ENCODE measurements at regions not wholly inside any gene's neighbourhood (a gene's known extent, or its start where the extent isn't known, plus 50 kb on each side); places are given as distances from the start of the nearest gene placed in this dataset.
A peak's percentile ranks its signal among the peaks of the same experiment; 100 is the strongest.

GRCh38 chr9:107819772-107820565, 330.4 kb upstream of the KLF4 start:
- H2AK5ac ChIP-seq (ENCODE audit: low read depth, low read length) = no peak overlapping the region
- H2BK120ac ChIP-seq (ENCODE audit: low read depth, low read length) = no peak overlapping the region
- no peak overlapping the region for H3K14ac ChIP-seq (replicated peaks; ENCODE audit: low read depth, low read length)
- no peaks in the 10 kb centered on the region for H3K36me3 ChIP-seq (ENCODE audit: control insufficient read depth, insufficient read depth, low read length)
- H3K4me1 ChIP-seq (ENCODE audit: control insufficient read depth, insufficient read depth, low read length) = no peaks in the 10 kb centered on the region; the same call in 1 of the 2 replicates
- no TSS peak for BruUV-seq (replicated peaks)
- no peak overlapping the region for H2AFZ ChIP-seq (replicated peaks; ENCODE audit: low read length, poor library complexity)
- peak overlapping the region in 1 of 2 experiments; percentile 6; a peak in 1 of 4 replicates for H4K8ac ChIP-seq (ENCODE audit: low read depth in 2 of 2, low read length in 2 of 2)
- no peak overlapping the region for H3K27ac ChIP-seq (ENCODE audit: insufficient read depth, low read length)
- no peaks in the 10 kb centered on the region for H3K9me1 ChIP-seq (ENCODE audit: insufficient read depth, low read length)
- H3K9ac ChIP-seq (ENCODE audit: low read depth, low read length) = no peak overlapping the region
- dilution Hi-C loops (cut with HindIII; ENCODE audit: low sequenced_read_pairs, unreplicated experiment) (no loop called here), intact Hi-C loops (cut with micrococcal nuclease) (no loop called here), in situ Hi-C loops (cut with MboI; ENCODE audit: low sequenced_read_pairs) (no loop called here)
- no peak overlapping the region for H2AK9ac ChIP-seq (replicated peaks; ENCODE audit: low read depth, low read length, poor library complexity)
- H3K56ac ChIP-seq (ENCODE audit: extremely low read depth, insufficient read depth, low read length) = no peak overlapping the region
- H3K4ac ChIP-seq (ENCODE audit: low read depth, low read length) = no peak overlapping the region
- H3K79me1 ChIP-seq (ENCODE audit: low read depth in 1 of 2, low read length in 2 of 2) = no peaks in the 10 kb centered on the region
- H2BK5ac ChIP-seq (ENCODE audit: low read depth, low read length, poor library complexity, severe bottlenecking) = no peak overlapping the region
- no peaks in the 10 kb centered on the region for H3K27me3 ChIP-seq (ENCODE audit: control insufficient read depth, insufficient read depth, low read length)
- H3K18ac ChIP-seq (ENCODE audit: low read depth, low read length) = peak overlapping the region; percentile 9; the same call in 1 of the 2 replicates
- peak overlapping the region; percentile 22; the same call in 1 of the 2 replicates for H3K4me2 ChIP-seq (ENCODE audit: low read depth, low read length)
- no peaks in the 10 kb centered on the region for H3K9me3 ChIP-seq (ENCODE audit: control insufficient read depth, insufficient read depth, low read length)
- no peaks in the 10 kb centered on the region for H4K20me1 ChIP-seq (ENCODE audit: insufficient read depth, low read length)
- no peak overlapping the region for H4K91ac ChIP-seq (ENCODE audit: insufficient read depth, low read depth, low read length)
- ATAC-seq (ENCODE audit: low read depth) (peak; percentile 62), DNase-seq (no peak)
- CTCF ChIA-PET = no interaction called here
- H3K23ac ChIP-seq (ENCODE audit: low read depth, low read length) = no peak overlapping the region
- peak overlapping the region; percentile 16; the same call in 1 of the 2 replicates for H2BK20ac ChIP-seq (ENCODE audit: low read depth, low read length)
- peak overlapping the region; percentile 38; the same call in 1 of the 2 replicates for H4K5ac ChIP-seq (ENCODE audit: low read depth, low read length)
- 32% methylated on average over 3 of the region's 14 CpGs; no CpG with 5 or more reads in 1 of the 2 experiments for WGBS, 2 experiments (ENCODE audit: extremely low coverage in 2 of 2, insufficient read length in 1 of 2)
- POLR2A ChIA-PET (ENCODE audit: unreplicated experiment) = no interaction called here
- H2BK15ac ChIP-seq (ENCODE audit: low read depth, low read length) = no peak overlapping the region
- no peak overlapping the region for H3K4me3 ChIP-seq (ENCODE audit: insufficient read depth, low read depth, low read length)
- TF ChIP-seq MXI1 (IDR thresholded peaks at IDR 0.05; ENCODE audit: borderline replicate concordance, low read depth, low read length) (no peak), RAD21 (IDR thresholded peaks at IDR 0.05; ENCODE audit: low read length) (no peak), CEBPB (IDR thresholded peaks at IDR 0.05; ENCODE audit: low read depth, low read length) (no peak), SMC3 (IDR thresholded peaks at IDR 0.05; ENCODE audit: low read depth, low read length) (no peak), RCOR1 (IDR thresholded peaks at IDR 0.05; ENCODE audit: insufficient replicate concordance, low read length) (no peak), RFX5 (IDR thresholded peaks at IDR 0.05; ENCODE audit: low read depth, low read length) (no peak), BHLHE40 (IDR thresholded peaks at IDR 0.05; ENCODE audit: low read depth, low read length) (no peak), FOS (IDR thresholded peaks at IDR 0.05; ENCODE audit: low read depth, low read length) (no peak), MAFK (IDR thresholded peaks at IDR 0.05; ENCODE audit: low read depth, low read length) (no peak), POLR2A (IDR thresholded peaks at IDR 0.05; ENCODE audit: low read depth, low read length) (no peak), CHD1 (IDR thresholded peaks at IDR 0.05; ENCODE audit: low read depth, low read length) (no peak), NFE2L2 (IDR thresholded peaks at IDR 0.05; ENCODE audit: low read depth, low read length) (no peak), USF2 (IDR thresholded peaks at IDR 0.05; ENCODE audit: low read depth, low read length) (no peak)
- TF ChIP-seq, protein P1, sequence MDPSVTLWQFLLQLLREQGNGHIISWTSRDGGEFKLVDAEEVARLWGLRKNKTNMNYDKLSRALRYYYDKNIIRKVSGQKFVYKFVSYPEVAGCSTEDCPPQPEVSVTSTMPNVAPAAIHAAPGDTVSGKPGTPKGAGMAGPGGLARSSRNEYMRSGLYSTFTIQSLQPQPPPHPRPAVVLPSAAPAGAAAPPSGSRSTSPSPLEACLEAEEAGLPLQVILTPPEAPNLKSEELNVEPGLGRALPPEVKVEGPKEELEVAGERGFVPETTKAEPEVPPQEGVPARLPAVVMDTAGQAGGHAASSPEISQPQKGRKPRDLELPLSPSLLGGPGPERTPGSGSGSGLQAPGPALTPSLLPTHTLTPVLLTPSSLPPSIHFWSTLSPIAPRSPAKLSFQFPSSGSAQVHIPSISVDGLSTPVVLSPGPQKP (IDR thresholded peaks at IDR 0.05; ENCODE audit: borderline replicate concordance, low read depth, low read length) = no peak
- TF ChIP-seq, protein P2, sequence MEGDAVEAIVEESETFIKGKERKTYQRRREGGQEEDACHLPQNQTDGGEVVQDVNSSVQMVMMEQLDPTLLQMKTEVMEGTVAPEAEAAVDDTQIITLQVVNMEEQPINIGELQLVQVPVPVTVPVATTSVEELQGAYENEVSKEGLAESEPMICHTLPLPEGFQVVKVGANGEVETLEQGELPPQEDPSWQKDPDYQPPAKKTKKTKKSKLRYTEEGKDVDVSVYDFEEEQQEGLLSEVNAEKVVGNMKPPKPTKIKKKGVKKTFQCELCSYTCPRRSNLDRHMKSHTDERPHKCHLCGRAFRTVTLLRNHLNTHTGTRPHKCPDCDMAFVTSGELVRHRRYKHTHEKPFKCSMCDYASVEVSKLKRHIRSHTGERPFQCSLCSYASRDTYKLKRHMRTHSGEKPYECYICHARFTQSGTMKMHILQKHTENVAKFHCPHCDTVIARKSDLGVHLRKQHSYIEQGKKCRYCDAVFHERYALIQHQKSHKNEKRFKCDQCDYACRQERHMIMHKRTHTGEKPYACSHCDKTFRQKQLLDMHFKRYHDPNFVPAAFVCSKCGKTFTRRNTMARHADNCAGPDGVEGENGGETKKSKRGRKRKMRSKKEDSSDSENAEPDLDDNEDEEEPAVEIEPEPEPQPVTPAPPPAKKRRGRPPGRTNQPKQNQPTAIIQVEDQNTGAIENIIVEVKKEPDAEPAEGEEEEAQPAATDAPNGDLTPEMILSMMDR (conservative IDR thresholded peaks at IDR 0.05; ENCODE audit: low read depth, low read length) = no peak
